WTC11 (cell line): ENCODE measurements at regions not wholly inside any gene's neighbourhood (a gene's known extent, or its start where the extent isn't known, plus 50 kb on each side); places are given as distances from the start of the nearest gene placed in this dataset.

Experiments used
- ATAC-seq: fragments of 200-7000 bp; cut with Tn5 transposase; 2 replicates; pipeline ENCODE4 v1.10.0; 2021; ENCODE audit warnings: mild to moderate bottlenecking, moderate library complexity
- CTCF ChIA-PET: fragments of 300-600 bp; sonication (Branson Sonifier 250); formaldehyde crosslinking; loops from one replicate; lab custom pipeline; 2021; ENCODE audit warnings: antibody characterized with exemption; lab: Charles Lee
- POLR2A ChIA-PET: fragments of 350-600 bp; sonication (Branson Sonifier 250); formaldehyde crosslinking; loops from one replicate; lab custom pipeline; 2021; ENCODE audit warnings: antibody characterized with exemption; lab: Charles Lee
- DNase-seq: peaks from one replicate; pipeline ENCODE4 v3.0.0; 2021; ENCODE audit warnings: low spot score
- H3K27ac Mint-ChIP-seq: 2 replicates; pipeline ENCODE4 v1.8.0; 2021; ENCODE audit warnings: mixed read lengths
- H3K27me3 Mint-ChIP-seq: 2 replicates; pipeline ENCODE4 v1.8.0; 2021; ENCODE audit warnings: low read depth, mild to moderate bottlenecking, moderate library complexity, mixed read lengths
- H3K36me3 Mint-ChIP-seq: 2 replicates; pipeline ENCODE4 v1.8.0; 2021; ENCODE audit warnings: mixed read lengths
- H3K4me1 Mint-ChIP-seq: 2 replicates; pipeline ENCODE4 v1.8.0; 2022; ENCODE audit warnings: mixed read lengths
- H3K4me3 Mint-ChIP-seq: 2 replicates; pipeline ENCODE4 v1.8.0; 2021; ENCODE audit warnings: mild to moderate bottlenecking, moderate library complexity, mixed read lengths
- H3K9me3 Mint-ChIP-seq: 2 replicates; pipeline ENCODE4 v1.8.0; 2021; ENCODE audit warnings: mixed read lengths
- AFF4 ChIP-seq: sonication (generic); formaldehyde crosslinking; IDR thresholded peaks from 2 replicates; pipeline ENCODE4 v1.8.1; 2023; ENCODE audit warnings: mild to moderate bottlenecking, missing genetic modification reagents, borderline replicate concordance
- ATF3 ChIP-seq: sonication (generic); formaldehyde crosslinking; conservative IDR thresholded peaks from 2 replicates; pipeline ENCODE4 v1.8.1; 2022; ENCODE audit warnings: mild to moderate bottlenecking, missing genetic modification reagents
- CBFB ChIP-seq: sonication (generic); formaldehyde crosslinking; IDR thresholded peaks from 2 replicates; pipeline ENCODE4 v1.8.1; 2022; ENCODE audit warnings: mild to moderate bottlenecking, low read depth, missing genetic modification reagents
- CREM ChIP-seq: sonication (generic); formaldehyde crosslinking; IDR thresholded peaks from 2 replicates; pipeline ENCODE4 v1.8.1; 2022; ENCODE audit warnings: mild to moderate bottlenecking, missing genetic modification reagents, moderate library complexity
- E2F5 ChIP-seq: sonication (generic); formaldehyde crosslinking; IDR thresholded peaks from 2 replicates; pipeline ENCODE4 v1.8.1; 2022; ENCODE audit warnings: mild to moderate bottlenecking, moderate library complexity, missing genetic modification reagents
- ELF4 ChIP-seq: sonication (generic); formaldehyde crosslinking; IDR thresholded peaks from 2 replicates; pipeline ENCODE4 v1.8.1; 2022; ENCODE audit warnings: low read depth, mild to moderate bottlenecking, moderate library complexity, missing genetic modification reagents
- FOXK1 ChIP-seq: sonication (generic); formaldehyde crosslinking; IDR thresholded peaks from 2 replicates; pipeline ENCODE4 v1.8.0; 2022; ENCODE audit warnings: mild to moderate bottlenecking, moderate library complexity, missing genetic modification reagents
- GABPB1 ChIP-seq: sonication (generic); formaldehyde crosslinking; IDR thresholded peaks from 2 replicates; pipeline ENCODE4 v1.8.1; 2023; ENCODE audit warnings: mild to moderate bottlenecking, missing genetic modification reagents
- GTF2I ChIP-seq: fragments of 250-450 bp; sonication (Bioruptor Pico); conservative IDR thresholded peaks from 2 replicates; pipeline ENCODE4 v1.4.0; 2021; ENCODE audit warnings: mild to moderate bottlenecking
- JAZF1 ChIP-seq: fragments of 250-450 bp; sonication (Bioruptor Pico); IDR thresholded peaks from 2 replicates; pipeline ENCODE4 v1.9.0; 2021; ENCODE audit warnings: moderate library complexity, mild to moderate bottlenecking, inconsistent platforms
- JUN ChIP-seq: sonication (generic); formaldehyde crosslinking; IDR thresholded peaks from 2 replicates; pipeline ENCODE4 v1.8.0; 2023; ENCODE audit warnings: mild to moderate bottlenecking, missing genetic modification reagents
- KAT7 ChIP-seq: sonication (generic); formaldehyde crosslinking; IDR thresholded peaks from 2 replicates; pipeline ENCODE4 v1.8.1; 2023; ENCODE audit warnings: missing genetic modification reagents, mild to moderate bottlenecking, borderline replicate concordance
- NFE2L1 ChIP-seq: sonication (generic); formaldehyde crosslinking; IDR thresholded peaks from 2 replicates; pipeline ENCODE4 v1.8.1; 2023; ENCODE audit warnings: missing genetic modification reagents
- NFYB ChIP-seq: sonication (generic); formaldehyde crosslinking; conservative IDR thresholded peaks from 2 replicates; pipeline ENCODE4 v1.8.0; 2022; ENCODE audit warnings: low read depth, missing genetic modification reagents
- OVOL2 ChIP-seq: fragments of 250-450 bp; sonication (Bioruptor Pico); IDR thresholded peaks from 2 replicates; pipeline ENCODE4 v1.9.0; 2021; ENCODE audit warnings: mild to moderate bottlenecking, borderline replicate concordance
- TP53 ChIP-seq: sonication (generic); formaldehyde crosslinking; IDR thresholded peaks from 2 replicates; pipeline ENCODE4 v1.8.1; 2023; ENCODE audit warnings: mild to moderate bottlenecking, missing genetic modification reagents
- ZNF219 ChIP-seq: sonication (generic); formaldehyde crosslinking; IDR thresholded peaks from 2 replicates; pipeline ENCODE4 v1.8.0; 2023; ENCODE audit warnings: missing genetic modification reagents, mild to moderate bottlenecking, borderline replicate concordance
- ZNF423 ChIP-seq: fragments of 250-450 bp; sonication (Bioruptor Pico); IDR thresholded peaks from 2 replicates; pipeline ENCODE4 v2.1.2; 2022; ENCODE audit warnings: mild to moderate bottlenecking, moderate library complexity
- TF ChIP-seq, protein P1 (sequence below): sonication (generic); formaldehyde crosslinking; IDR thresholded peaks from 2 replicates; pipeline ENCODE4 v1.8.0; 2022; ENCODE audit warnings: mild to moderate bottlenecking, missing genetic modification reagents
- TF ChIP-seq, protein P2 (sequence below): sonication (generic); formaldehyde crosslinking; IDR thresholded peaks from 2 replicates; pipeline ENCODE4 v1.8.1; 2023; ENCODE audit warnings: mild to moderate bottlenecking, missing genetic modification reagents, moderate library complexity
- TF ChIP-seq, protein P3 (sequence below): fragments of 250-450 bp; sonication (Bioruptor Pico); conservative IDR thresholded peaks from 2 replicates; pipeline ENCODE4 v1.9.0; 2021; ENCODE audit warnings: mild to moderate bottlenecking

GRCh38 chr5:4523038-4523437, 617.1 kb upstream of the ADAMTS16 start:
- DNase-seq (no peak), ATAC-seq (no peak)
- Mint-ChIP-seq H3K36me3 (peaks cover 6% of the 10 kb centered on the region), H3K27ac (no peak overlapping the region), H3K9me3 (peaks cover 4% of the 10 kb centered on the region; the same call in 1 of the 2 replicates), H3K27me3 (no peaks in the 10 kb centered on the region), H3K4me1 (peaks cover 15% of the 10 kb centered on the region), H3K4me3 (no peak overlapping the region)
- ChIA-PET CTCF (no interaction called here), POLR2A (no interaction called here)
- TF ChIP-seq OVOL2 (CRISPR knock-in tag), result no peak
- no peak for TF ChIP-seq NFYB (CRISPR knock-in tag)
- TF ChIP-seq ELF4, result no peak
- TF ChIP-seq, protein P1, sequence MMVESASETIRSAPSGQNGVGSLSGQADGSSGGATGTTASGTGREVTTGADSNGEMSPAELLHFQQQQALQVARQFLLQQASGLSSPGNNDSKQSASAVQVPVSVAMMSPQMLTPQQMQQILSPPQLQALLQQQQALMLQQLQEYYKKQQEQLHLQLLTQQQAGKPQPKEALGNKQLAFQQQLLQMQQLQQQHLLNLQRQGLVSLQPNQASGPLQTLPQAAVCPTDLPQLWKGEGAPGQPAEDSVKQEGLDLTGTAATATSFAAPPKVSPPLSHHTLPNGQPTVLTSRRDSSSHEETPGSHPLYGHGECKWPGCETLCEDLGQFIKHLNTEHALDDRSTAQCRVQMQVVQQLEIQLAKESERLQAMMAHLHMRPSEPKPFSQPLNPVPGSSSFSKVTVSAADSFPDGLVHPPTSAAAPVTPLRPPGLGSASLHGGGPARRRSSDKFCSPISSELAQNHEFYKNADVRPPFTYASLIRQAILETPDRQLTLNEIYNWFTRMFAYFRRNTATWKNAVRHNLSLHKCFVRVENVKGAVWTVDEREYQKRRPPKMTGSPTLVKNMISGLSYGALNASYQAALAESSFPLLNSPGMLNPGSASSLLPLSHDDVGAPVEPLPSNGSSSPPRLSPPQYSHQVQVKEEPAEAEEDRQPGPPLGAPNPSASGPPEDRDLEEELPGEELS (CRISPR knock-in tag), result no peak
- TF ChIP-seq JAZF1 (CRISPR knock-in tag), result no peak
- no peak for TF ChIP-seq FOXK1
- TF ChIP-seq ZNF219 (CRISPR knock-in tag), result no peak
- no peak for TF ChIP-seq ATF3
- TF ChIP-seq TP53, result no peak
- TF ChIP-seq GABPB1 (CRISPR knock-in tag), result no peak
- TF ChIP-seq GTF2I (CRISPR knock-in tag), result no peak
- TF ChIP-seq JUN (CRISPR knock-in tag), result no peak
- no peak for TF ChIP-seq CREM (CRISPR knock-in tag)
- TF ChIP-seq, all 79 proteins: peak for 0

- Mint-ChIP-seq H3K4me3 (no peak overlapping the region), H3K27ac (no peak overlapping the region)
- POLR2A ChIA-PET, result no interaction called here
Measured at GRCh38 chr5:4531756-4532704, 608.1 kb upstream of the ADAMTS16 start.

More at GRCh38 chr5:4531756-4532704, 608.1 kb upstream of the ADAMTS16 start:
- no peak for TF ChIP-seq CBFB
- TF ChIP-seq NFE2L1, result no peak
- TF ChIP-seq AFF4 (CRISPR knock-in tag), result no peak
- TF ChIP-seq KAT7, result no peak
- TF ChIP-seq, protein P2, sequence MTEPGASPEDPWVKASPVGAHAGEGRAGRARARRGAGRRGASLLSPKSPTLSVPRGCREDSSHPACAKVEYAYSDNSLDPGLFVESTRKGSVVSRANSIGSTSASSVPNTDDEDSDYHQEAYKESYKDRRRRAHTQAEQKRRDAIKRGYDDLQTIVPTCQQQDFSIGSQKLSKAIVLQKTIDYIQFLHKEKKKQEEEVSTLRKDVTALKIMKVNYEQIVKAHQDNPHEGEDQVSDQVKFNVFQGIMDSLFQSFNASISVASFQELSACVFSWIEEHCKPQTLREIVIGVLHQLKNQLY (CRISPR knock-in tag), result no peak
- no peak for TF ChIP-seq E2F5 (CRISPR knock-in tag)
- no peak for TF ChIP-seq ZNF423 (CRISPR knock-in tag)
- TF ChIP-seq OVOL2 (CRISPR knock-in tag), result no peak
- no peak for TF ChIP-seq NFYB (CRISPR knock-in tag)
- TF ChIP-seq, protein P3, sequence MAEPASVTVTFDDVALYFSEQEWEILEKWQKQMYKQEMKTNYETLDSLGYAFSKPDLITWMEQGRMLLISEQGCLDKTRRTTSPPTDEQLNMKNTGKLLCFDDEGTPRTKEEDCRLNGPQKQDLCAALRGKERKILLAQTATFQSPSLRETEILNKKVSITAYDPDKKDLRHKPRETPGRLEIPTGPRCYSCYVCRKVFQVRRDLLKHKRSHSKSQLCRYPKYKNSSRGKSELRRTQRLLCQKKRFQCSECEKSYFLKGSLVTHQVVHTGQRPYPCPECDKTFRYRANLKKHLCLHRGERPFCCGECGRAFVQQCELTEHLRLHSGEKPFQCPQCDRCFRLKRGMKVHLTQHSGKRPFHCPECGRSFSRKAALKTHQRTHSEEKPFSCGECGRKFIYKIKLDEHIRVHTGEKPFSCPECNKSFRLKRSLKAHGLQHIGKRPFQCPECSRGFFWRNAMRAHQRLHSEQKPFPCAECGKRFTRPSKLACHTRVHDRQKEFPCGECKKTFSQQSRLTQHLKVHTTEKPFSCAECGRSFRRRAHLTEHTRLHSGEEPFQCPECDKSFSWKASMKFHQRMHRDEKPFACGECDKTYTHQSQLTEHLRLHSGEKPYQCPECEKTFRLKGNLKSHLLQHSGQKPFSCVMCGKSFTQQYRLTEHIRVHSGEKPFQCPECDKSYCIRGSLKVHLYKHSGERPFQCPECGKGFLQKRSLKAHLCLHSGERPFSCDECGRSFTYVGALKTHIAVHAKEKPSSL, result no peak
- no peaks in the 10 kb centered on the region for H3K27me3 Mint-ChIP-seq
- peaks cover 14% of the 10 kb centered on the region for H3K4me1 Mint-ChIP-seq
- ATAC-seq, result no peak; the same call in 1 of the 2 replicates
- peaks cover 10% of the 10 kb centered on the region for H3K9me3 Mint-ChIP-seq
- no peak for DNase-seq
- H3K36me3 Mint-ChIP-seq, result no peaks in the 10 kb centered on the region
- CTCF ChIA-PET, result no interaction called here
